ENCODE measurements at regions not wholly inside any gene's neighbourhood (a gene's known extent, or its start where the extent isn't known, plus 50 kb on each side); places are given as distances from the start of the nearest gene placed in this dataset.

GRCh38 chr16:65662256-65662655 is 540.4 kb upstream of the CDH11 start:
- DNase-seq (ENCODE audit: low read depth), result no peak
- H3K4me3 ChIP-seq (ENCODE audit: low read depth, low read length), result no peak overlapping the region
- TF ChIP-seq, protein P1, sequence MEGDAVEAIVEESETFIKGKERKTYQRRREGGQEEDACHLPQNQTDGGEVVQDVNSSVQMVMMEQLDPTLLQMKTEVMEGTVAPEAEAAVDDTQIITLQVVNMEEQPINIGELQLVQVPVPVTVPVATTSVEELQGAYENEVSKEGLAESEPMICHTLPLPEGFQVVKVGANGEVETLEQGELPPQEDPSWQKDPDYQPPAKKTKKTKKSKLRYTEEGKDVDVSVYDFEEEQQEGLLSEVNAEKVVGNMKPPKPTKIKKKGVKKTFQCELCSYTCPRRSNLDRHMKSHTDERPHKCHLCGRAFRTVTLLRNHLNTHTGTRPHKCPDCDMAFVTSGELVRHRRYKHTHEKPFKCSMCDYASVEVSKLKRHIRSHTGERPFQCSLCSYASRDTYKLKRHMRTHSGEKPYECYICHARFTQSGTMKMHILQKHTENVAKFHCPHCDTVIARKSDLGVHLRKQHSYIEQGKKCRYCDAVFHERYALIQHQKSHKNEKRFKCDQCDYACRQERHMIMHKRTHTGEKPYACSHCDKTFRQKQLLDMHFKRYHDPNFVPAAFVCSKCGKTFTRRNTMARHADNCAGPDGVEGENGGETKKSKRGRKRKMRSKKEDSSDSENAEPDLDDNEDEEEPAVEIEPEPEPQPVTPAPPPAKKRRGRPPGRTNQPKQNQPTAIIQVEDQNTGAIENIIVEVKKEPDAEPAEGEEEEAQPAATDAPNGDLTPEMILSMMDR (conservative IDR thresholded peaks at IDR 0.05; ENCODE audit: low read depth, low read length), result no peak

DNA sequence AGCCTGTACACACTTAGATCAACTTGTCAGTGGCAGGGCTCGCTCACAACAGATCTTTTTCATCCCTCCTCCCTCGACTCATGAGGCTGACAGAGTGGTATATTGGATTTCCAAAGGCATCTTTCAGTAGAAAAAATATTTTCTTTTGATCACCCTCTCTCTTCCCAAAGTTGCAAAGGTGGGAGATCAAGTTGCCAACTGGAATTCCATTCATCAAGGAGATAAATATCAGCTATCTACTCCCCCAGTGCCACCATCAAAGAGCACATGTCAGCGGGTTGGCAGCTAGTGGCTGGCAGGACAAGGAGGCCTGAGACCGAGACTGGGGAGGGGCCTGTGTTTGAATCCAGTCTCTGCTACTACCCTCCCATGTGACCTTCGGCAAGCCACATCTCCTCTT is 539.7 kb upstream of the CDH11 start:
- TF ChIP-seq, protein P1 (conservative IDR thresholded peaks at IDR 0.05; ENCODE audit: low read depth, low read length), result no peak
- H3K4me3 ChIP-seq (ENCODE audit: low read depth, low read length), result no peak overlapping the region
- DNase-seq (ENCODE audit: low read depth), result no peak

GRCh38 chr16:65660390-65660789 is 538.5 kb upstream of the CDH11 start:
- TF ChIP-seq, protein P1 (conservative IDR thresholded peaks at IDR 0.05; ENCODE audit: low read depth, low read length), result no peak
- H3K4me3 ChIP-seq (ENCODE audit: low read depth, low read length), result no peak overlapping the region
- no peak for DNase-seq (ENCODE audit: low read depth)

GRCh38 chr16:65659758-65660157 is 537.9 kb upstream of the CDH11 start:
- DNase-seq (ENCODE audit: low read depth), result no peak
- no peak overlapping the region for H3K4me3 ChIP-seq (ENCODE audit: low read depth, low read length)
- TF ChIP-seq, protein P1 (conservative IDR thresholded peaks at IDR 0.05; ENCODE audit: low read depth, low read length), result no peak

- H3K4me3 ChIP-seq (ENCODE audit: low read depth, low read length), result no peak overlapping the region
- TF ChIP-seq, protein P1 (conservative IDR thresholded peaks at IDR 0.05; ENCODE audit: low read depth, low read length), result no peak
- no peak for DNase-seq (ENCODE audit: low read depth)
Observed at GRCh38 chr16:65658787-65659220, 536.9 kb upstream of the CDH11 start.

DNA sequence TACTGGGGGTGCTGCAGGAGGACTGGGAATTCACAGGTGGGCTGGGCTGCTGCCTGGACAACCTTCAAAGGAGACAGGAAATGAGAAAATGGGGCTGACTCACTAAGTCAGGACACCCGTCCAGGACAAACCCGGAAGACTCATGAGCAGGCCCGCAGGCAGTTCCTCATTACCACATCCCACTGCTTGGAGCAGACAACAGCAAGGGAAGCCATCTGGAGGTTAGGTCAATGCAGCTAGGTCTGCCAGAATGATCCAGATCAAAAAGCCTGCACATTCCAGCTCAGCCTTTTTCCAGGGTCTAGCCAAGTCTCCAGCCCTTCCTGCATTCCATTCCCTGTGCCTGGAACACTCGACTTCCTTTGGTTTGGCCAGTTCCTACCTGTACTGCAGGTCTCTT is 536.5 kb upstream of the CDH11 start:
- TF ChIP-seq, protein P1 (conservative IDR thresholded peaks at IDR 0.05; ENCODE audit: low read depth, low read length), result no peak

GRCh38 chr16:65657556-65657955 is 535.7 kb upstream of the CDH11 start:
- no peak for DNase-seq (ENCODE audit: low read depth)

More for the DNA sequence above, 536.5 kb upstream of the CDH11 start:
- DNase-seq (ENCODE audit: low read depth), result no peak
- H3K4me3 ChIP-seq (ENCODE audit: low read depth, low read length), result no peak overlapping the region

More at GRCh38 chr16:65657556-65657955, 535.7 kb upstream of the CDH11 start:
- TF ChIP-seq, protein P1 (conservative IDR thresholded peaks at IDR 0.05; ENCODE audit: low read depth, low read length), result no peak
- no peak overlapping the region for H3K4me3 ChIP-seq (ENCODE audit: low read depth, low read length)
